ENCODE measurements at regions not wholly inside any gene's neighbourhood (a gene's known extent, or its start where the extent isn't known, plus 50 kb on each side); places are given as distances from the start of the nearest gene placed in this dataset.

DNA sequence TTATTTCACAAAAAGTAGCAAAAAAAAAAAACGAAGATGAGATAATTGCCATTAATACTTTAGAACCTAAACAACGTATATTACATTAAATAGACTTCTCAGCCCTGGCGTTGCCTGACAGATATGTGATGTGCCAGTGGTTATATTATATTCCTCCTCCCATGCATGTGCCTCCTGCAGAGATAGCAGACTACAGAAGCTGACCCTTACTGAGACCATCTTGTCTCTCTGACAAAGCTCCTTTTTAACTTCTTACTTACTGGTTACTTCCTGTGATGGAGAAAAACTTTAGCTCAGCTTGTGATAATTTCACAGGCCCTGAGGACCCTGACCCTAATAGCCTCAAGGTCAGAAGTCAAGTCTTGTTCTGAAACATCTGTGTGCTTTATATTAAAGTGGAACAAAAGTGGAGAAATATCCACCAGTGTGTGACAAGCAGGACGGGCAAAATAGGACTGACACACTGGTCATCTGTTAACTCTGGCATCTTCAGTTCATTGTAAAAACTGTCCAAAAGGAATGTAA is 80.6 kb upstream of the POU5F2 start:
- no peak for TF ChIP-seq POLR2A (IDR thresholded peaks at IDR 0.05; ENCODE audit: low read depth)
- TF ChIP-seq, protein P1, sequence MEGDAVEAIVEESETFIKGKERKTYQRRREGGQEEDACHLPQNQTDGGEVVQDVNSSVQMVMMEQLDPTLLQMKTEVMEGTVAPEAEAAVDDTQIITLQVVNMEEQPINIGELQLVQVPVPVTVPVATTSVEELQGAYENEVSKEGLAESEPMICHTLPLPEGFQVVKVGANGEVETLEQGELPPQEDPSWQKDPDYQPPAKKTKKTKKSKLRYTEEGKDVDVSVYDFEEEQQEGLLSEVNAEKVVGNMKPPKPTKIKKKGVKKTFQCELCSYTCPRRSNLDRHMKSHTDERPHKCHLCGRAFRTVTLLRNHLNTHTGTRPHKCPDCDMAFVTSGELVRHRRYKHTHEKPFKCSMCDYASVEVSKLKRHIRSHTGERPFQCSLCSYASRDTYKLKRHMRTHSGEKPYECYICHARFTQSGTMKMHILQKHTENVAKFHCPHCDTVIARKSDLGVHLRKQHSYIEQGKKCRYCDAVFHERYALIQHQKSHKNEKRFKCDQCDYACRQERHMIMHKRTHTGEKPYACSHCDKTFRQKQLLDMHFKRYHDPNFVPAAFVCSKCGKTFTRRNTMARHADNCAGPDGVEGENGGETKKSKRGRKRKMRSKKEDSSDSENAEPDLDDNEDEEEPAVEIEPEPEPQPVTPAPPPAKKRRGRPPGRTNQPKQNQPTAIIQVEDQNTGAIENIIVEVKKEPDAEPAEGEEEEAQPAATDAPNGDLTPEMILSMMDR (IDR thresholded peaks at IDR 0.05): no peak
- no peak for TF ChIP-seq EP300 (IDR thresholded peaks at IDR 0.05)

All from esophagus muscularis mucosa (tissue), 4 donors.